ENCODE measurements at regions not wholly inside any gene's neighbourhood (a gene's known extent, or its start where the extent isn't known, plus 50 kb on each side); places are given as distances from the start of the nearest gene placed in this dataset.
"Not testable (repeated sequence)": the region's sequence is repeated elsewhere in the genome, so short reads cannot be mapped to it uniquely, and the experiment has no call there.

- not testable (repeated sequence) for TF ChIP-seq HDAC2 (IDR thresholded peaks at IDR 0.05); USF1 (IDR thresholded peaks at IDR 0.05; ENCODE audit: borderline replicate concordance, extremely low read length, insufficient read depth, low read depth, low read length); REST (IDR thresholded peaks at IDR 0.05; ENCODE audit: low read depth, low read length); CBX5 (IDR thresholded peaks at IDR 0.05; ENCODE audit: low read depth); LARP7 (IDR thresholded peaks at IDR 0.05); ZNF24 (IDR thresholded peaks at IDR 0.05); RB1 (IDR thresholded peaks at IDR 0.05; ENCODE audit: borderline replicate concordance); CTCF (IDR thresholded peaks at IDR 0.05 in 2 of 3, conservative IDR thresholded peaks at IDR 0.05 in 1 of 3; ENCODE audit: control insufficient read depth in 2 of 3, extremely low read depth in 1 of 3, insufficient read depth in 1 of 3, low read depth in 3 of 3, low read length in 3 of 3); ZNF274 (IDR thresholded peaks at IDR 0.05; ENCODE audit: insufficient read depth, insufficient read length); ESRRA (IDR thresholded peaks at IDR 0.05; ENCODE audit: low read length)
These were observed 506.2 kb upstream of the ROBO2 start for GRCh38 chr3:76533710-76534109.
